Fibroblast of skin of left quadriceps (primary cell): ENCODE measurements at regions not wholly inside any gene's neighbourhood (a gene's known extent, or its start where the extent isn't known, plus 50 kb on each side); places are given as distances from the start of the nearest gene placed in this dataset.

Experiments used
- DNase-seq, 2 experiments: peaks; one replicate each; pipeline ENCODE4 v3.0.0-alpha.2; 2013; ENCODE audit warnings: low read depth in 2 of 2

- DNase-seq, result no peak
These were observed 130.6 kb downstream of the EDN3 start for GRCh38 chr20:59431014-59431413.

- DNase-seq, result no peak
These were observed 134.5 kb downstream of the EDN3 start for GRCh38 chr20:59434960-59435359.

DNA sequence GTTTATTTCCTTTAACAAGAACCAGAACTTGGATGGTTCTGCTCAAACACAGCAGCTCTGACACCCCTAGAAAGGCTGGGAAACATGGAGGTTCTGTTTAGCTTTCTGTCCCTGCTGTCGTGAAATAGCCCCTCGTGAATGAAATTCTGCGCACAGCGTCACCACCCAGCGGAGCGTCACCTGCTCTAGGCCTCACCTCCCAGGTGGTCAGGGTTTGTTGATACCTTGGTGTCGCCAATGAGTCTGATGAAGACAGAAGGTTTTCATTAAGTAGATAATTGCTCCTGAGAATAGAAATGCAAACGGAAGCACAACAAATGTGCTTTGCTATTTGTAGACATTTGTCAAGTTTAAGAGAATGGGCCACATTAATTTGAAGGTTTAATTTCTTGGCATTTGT is 135.1 kb downstream of the EDN3 start:
- no peak for DNase-seq

DNA sequence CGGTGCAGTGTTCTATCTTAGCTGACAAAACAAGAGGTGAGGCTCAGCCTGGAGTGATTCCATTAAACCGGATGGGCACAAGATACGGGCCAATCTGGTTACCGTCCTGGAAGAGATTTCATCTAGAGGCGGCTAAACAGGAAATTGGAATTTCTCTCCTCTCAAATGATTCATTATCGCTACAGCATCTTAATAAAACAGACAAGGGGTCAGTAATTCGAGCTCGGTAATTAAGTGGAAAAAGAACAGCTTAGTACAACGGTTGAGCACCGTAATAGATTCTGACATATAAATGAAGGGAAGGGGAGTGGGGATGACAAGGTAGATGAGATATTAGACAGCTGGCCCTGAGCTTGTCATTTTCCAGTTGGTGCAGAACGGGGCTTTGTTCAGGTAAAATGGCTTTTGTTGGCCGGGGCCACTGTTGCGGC is 137.2 kb downstream of the EDN3 start:
- no peak for DNase-seq

- no peak for DNase-seq
These were observed 137.8 kb downstream of the EDN3 start for GRCh38 chr20:59438201-59438600.

GRCh38 chr20:59439243-59439642 is 138.8 kb downstream of the EDN3 start:
- no peak for DNase-seq

GRCh38 chr20:59441306-59441705 is 140.9 kb downstream of the EDN3 start:
- DNase-seq, result no peak

DNA sequence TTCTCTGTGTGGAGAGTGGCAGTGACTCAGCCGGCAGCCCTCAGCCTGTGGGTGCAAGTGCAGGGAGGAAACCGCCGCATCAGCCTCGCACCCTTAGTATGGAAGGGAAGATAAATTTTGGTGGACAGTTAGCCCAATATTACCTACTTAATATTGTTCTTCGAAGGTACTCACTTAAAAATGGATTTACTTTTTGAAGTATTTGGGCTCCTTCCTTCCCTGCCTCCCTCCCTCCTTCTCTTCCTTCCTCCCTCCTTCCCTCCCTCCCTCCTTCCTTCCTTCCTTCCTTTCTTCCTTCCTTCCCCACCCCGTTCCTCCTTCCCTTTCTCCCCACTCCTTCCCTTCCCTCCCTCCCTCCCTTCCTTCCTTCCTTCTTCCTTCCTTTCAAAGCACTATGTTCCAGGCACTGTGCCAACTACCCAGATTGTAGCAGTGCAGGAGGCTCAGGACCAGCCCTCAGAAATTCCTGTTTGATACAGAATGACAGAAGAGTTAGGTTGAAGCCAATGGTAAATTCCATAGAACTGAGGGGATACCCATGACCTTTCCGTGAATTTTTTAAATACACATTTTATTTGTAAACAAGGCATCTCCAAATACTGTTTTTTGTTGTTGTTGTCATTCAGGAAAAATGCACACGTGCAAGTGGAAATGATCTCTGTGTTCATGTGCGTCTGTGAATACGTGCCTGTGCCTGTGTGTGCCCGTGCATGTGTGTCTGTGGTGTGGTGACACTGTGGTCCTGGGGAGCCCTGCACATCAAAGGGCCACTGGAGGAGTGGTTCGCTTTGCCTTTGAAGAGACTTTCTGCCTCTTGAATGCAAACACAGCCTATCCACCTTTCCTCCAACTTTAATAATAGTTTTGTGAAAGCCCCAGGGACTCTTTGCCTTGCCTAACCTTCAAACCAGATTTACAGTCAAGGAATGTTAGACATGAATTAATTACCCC is 141.7 kb downstream of the EDN3 start:
- no peak for DNase-seq

- DNase-seq, result peak; percentile 52 to 57
These were observed 143.1 kb downstream of the EDN3 start for GRCh38 chr20:59443550-59443949.

- DNase-seq, result no peak
These were observed 146.0 kb downstream of the EDN3 start for GRCh38 chr20:59446376-59446775.

GRCh38 chr20:59448196-59448595 is 147.8 kb downstream of the EDN3 start:
- peak in 1 of 2 experiments; percentile 19 for DNase-seq

DNA sequence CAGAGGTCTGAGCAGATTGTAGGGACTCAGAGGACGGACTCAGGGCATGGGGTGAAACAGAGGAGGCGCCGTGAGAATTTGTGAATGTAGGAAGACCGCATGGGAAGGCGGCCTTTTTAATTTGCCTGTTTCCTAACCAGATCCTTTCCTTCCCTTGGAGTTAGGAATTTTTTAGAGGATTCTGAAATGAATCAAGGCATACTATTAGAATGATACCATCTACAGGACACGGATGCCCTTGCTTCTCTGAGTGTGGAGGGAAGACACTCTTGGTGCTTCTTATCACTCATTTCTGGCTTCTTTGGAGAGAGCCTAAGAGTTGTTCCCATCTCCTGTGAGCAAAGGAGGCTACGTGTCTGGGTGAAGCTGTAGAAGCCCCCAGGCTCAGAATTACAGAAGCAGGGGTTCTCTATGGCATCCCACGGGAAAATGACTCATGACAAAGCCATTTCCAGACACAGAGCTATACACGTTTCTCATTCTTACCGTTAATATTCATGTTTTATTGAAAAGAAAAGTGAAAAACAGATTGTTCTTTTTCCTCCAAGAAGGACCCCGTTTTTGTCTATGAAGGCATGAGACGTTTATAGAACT is 148.5 kb downstream of the EDN3 start:
- peak in 1 of 2 experiments; percentile 27 for DNase-seq

- no peak for DNase-seq
These were observed 150.7 kb downstream of the EDN3 start for GRCh38 chr20:59451066-59451630.

GRCh38 chr20:59451641-59452040 is 151.2 kb downstream of the EDN3 start:
- no peak for DNase-seq

- no peak for DNase-seq
These were observed 151.5 kb upstream of the PHACTR3 start for GRCh38 chr20:59452856-59453255.

GRCh38 chr20:59453759-59454560 is 150.4 kb upstream of the PHACTR3 start:
- DNase-seq, result no peak

DNA sequence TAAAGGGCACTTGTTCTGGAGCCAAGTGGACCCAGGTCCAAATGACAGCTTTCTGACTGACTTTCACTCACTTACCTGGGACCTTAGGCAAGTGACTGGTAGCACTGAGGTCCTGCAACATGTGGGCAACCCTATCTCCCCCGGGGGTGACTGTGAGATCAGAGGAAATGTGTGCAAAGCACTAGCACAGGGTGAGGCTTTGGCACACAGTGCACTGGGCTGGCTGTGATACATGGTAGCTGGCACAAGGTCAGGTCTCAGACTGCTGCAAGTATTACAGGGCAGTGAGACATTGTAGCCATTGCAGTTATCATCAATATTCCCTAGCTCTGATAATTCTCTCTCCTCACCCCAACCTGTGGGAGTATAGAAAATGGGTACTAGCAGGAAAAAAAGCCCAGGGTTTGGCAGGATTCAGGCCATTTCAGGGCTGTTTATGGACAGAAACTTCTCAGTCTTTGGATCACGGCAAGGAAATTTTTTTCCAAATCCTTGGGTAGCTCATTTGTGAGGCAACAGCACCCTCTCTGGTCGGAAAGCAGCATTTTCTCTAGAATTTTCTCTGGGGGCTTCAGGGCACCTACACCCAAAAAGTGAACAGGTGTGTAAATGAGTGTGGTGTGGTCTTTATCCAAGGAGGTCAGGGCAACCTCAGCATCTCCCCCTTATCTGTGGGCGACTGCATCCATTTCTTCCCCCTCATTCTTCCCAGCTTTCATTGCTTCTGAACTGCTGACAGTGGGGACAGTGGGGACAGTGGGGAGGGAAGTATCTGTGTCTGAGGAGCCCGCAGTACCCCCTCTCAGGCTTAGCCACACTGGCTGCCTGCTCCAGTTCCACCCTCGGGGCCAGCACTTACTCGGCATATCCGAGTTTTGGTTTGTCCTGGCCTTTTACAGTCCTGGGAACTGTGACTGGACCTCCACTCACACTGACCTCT is 148.7 kb upstream of the PHACTR3 start:
- DNase-seq, result no peak

DNA sequence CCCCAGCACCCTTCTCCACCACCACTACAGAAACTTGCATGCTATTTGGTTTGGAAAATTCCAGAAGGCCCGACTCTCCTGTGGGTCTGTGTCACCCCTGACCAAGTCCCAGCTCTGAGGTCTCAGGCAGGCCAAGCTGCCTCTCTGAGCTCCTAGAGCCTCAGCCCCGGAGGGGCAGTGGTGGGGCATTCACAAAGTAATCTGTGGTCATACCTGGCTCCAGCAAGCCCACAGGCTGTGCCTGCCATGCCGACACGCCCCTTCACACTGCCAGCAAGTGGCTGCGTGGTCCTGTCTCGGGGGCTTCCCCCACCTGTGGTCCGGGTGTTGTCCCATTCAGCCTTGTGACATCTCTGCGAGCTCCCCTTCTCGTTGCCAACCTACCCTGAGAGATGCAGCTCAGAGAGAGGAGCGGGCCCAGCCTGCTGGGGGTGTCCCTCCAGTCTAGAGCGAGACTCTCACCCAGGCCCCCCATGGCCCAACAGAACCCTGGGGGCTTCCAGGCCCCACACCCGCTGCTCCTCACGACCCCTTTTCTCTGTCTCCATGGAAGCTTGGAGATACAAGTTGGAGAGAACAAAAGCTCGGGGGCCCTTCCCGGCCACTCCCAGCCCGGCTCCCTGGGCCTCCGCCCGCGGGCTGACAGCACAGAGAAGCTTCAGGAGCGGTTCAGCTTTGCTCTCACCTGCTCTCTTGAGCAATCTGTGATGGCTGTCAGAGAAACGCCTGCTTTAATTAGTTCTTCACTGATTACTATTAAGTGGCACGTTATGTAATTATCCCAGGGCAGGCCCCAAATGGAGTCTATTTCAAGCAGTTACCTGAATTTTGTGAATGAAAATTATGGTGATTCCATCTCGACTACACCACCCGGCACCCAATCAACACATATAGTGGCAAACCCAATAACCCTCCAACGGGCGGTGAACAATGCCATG is 147.7 kb upstream of the PHACTR3 start:
- no peak for DNase-seq

DNA sequence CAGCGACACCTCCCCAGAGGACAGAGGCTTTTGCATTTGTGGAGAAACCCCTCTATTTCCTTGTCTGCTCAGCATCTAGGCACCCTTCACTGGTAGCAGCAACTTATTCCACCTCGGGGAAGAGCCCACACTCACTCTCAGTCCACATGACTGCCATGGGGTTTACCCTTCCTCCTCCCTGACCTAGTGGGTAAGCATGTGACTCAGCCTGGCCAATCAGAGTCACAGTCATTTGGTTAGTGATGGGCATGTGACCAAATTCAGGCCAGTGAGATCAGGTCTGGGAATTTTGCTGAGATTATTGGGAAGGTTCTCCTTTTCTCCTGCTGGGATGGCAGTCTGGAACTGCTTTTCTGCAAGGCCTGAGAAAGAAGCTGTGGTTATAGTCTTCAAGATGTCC is 145.7 kb upstream of the PHACTR3 start:
- DNase-seq, result no peak

- no peak for DNase-seq
These were observed 144.8 kb upstream of the PHACTR3 start for GRCh38 chr20:59459586-59459985.
